ACC112 (cell line): ENCODE measurements at regions not wholly inside any gene's neighbourhood (a gene's known extent, or its start where the extent isn't known, plus 50 kb on each side); places are given as distances from the start of the nearest gene placed in this dataset.

Source experiments
- H2AFZ ChIP-seq: fragments of 200-600 bp; sonication (generic); one replicate; pipeline ENCODE4 v1.6.0; 2017; ENCODE audit warnings: antibody characterized with exemption, low read length; ENCODE audit not compliant: unreplicated experiment
- H3K27ac ChIP-seq: fragments of 200-600 bp; sonication (generic); 2 replicates; pipeline ENCODE4 v1.5.1; 2014; ENCODE audit warnings: low read depth, mild to moderate bottlenecking, antibody characterized with exemption, low read length, moderate library complexity
- H3K27me3 ChIP-seq: fragments of 200-600 bp; sonication (generic); 2 replicates; pipeline ENCODE4 v1.6.1; 2014; ENCODE audit warnings: mild to moderate bottlenecking, antibody characterized with exemption, low read length, moderate library complexity, mixed read lengths; ENCODE audit not compliant: insufficient read depth
- H3K36me3 ChIP-seq: fragments of 200-600 bp; sonication (generic); 2 replicates; pipeline ENCODE4 v1.6.1; 2016; ENCODE audit warnings: mild to moderate bottlenecking, antibody characterized with exemption, low read length, moderate library complexity, mixed read lengths; ENCODE audit not compliant: insufficient read depth
- H3K4me1 ChIP-seq: fragments of 200-600 bp; sonication (generic); one replicate; pipeline ENCODE4 v1.6.1; 2016; ENCODE audit warnings: low read length, mixed read lengths; ENCODE audit not compliant: insufficient read depth, unreplicated experiment, control insufficient read depth
- H3K4me3 ChIP-seq: fragments of 200-600 bp; sonication (generic); 2 replicates; pipeline ENCODE4 v1.5.1; 2014; ENCODE audit warnings: mild to moderate bottlenecking, low read depth, low read length
- H3K79me2 ChIP-seq: fragments of 200-600 bp; sonication (generic); one replicate; pipeline ENCODE4 v1.6.0; 2016; ENCODE audit warnings: low read length; ENCODE audit not compliant: control insufficient read depth, unreplicated experiment, insufficient read depth

DNA sequence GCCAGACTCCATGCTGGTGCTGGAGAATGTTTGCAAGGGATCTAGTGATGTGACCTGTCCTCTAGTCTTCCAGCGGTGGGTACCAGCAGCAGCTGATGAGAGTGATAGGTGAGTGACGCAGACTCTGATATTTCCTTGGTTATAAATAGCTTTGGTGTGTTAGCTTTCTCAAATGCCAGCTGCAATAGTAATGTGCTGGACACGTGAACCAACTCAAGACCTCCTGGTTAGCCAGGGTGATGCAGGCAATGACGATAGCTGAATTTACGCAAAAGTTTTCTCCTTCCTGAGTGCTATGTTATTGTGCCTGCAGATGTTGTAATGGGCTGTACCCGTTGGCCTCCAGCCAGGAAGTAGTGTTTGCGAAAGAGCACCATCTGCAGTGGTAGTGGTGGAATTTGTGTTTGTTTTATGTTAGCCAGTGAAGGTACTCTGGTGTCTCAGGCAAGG, 129.5 kb downstream of the CYSLTR2 start:
- H3K27me3 ChIP-seq: no peaks in the 10 kb centered on the region
- H3K79me2 ChIP-seq: no peaks in the 10 kb centered on the region
- H3K27ac ChIP-seq: peak overlapping the region; percentile 90
- no peak overlapping the region for H3K4me3 ChIP-seq
- H3K4me1 ChIP-seq: peaks cover 17% of the 10 kb centered on the region
- H2AFZ ChIP-seq: no peak overlapping the region
- H3K36me3 ChIP-seq: no peaks in the 10 kb centered on the region

- Histone ChIP-seq H2AFZ (no peak overlapping the region), H3K79me2 (no peaks in the 10 kb centered on the region), H3K36me3 (no peaks in the 10 kb centered on the region), H3K4me1 (peaks cover 17% of the 10 kb centered on the region), H3K27ac (peak overlapping the region; percentile 69), H3K27me3 (no peaks in the 10 kb centered on the region), H3K4me3 (no peak overlapping the region)
These were observed 130.0 kb downstream of the CYSLTR2 start for GRCh38 chr13:48783695-48784230.

DNA sequence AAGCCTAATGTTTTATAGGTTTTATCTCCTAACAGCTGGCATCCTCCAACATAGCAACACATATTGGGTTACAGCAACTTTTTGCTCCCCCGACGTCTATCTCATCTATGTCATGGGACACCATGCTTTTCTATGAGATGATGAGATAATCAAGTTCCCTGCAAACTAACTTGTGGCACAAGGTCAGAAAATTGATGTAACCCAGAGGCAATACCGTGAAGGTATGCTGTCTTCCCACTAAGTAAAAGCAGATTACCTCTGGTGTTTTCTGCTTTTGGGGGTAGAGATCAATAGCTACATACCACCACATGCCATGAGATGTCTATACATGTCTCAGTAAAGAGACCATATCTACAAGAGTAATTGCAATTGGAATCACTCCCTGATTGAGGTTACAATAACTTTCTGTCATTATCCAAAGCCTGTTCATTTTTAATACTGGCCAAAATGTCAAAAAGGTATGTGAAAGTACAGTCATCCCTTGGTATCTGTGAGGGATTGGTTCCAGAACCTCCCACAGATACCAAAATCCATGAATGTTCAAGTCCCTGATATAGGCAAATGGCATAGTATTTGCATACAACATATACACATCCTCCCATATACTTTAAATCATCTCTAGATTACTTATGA, 131.3 kb downstream of the CYSLTR2 start:
- Histone ChIP-seq H3K4me3 (no peak overlapping the region), H3K79me2 (no peaks in the 10 kb centered on the region), H3K4me1 (peaks cover 17% of the 10 kb centered on the region), H3K36me3 (no peaks in the 10 kb centered on the region), H3K27ac (no peak overlapping the region), H2AFZ (no peak overlapping the region), H3K27me3 (no peaks in the 10 kb centered on the region)

DNA sequence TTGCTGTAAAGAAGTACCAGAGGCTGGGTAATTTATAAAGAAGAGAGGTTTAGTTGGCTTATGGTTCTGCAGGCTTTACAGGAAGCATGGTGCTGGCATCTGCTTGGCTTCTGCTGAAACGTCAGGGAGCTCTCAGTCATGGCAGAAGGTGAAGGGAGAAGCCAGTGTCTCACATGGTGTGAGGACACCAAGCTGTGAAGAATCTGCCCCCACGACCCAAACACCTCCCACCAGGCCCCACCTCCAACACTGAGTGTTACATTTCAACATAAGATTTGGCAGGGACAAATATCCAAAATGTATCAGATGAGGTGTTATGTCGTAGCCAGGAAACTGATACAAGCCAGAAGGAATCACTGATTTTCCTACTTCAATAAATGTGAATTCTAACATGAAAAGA, 136.5 kb downstream of the CYSLTR2 start:
- H3K27me3 ChIP-seq: no peaks in the 10 kb centered on the region
- H3K79me2 ChIP-seq: no peaks in the 10 kb centered on the region
- no peak overlapping the region for H3K4me3 ChIP-seq
- no peak overlapping the region for H2AFZ ChIP-seq
- H3K27ac ChIP-seq: no peak overlapping the region
- peaks cover 15% of the 10 kb centered on the region for H3K4me1 ChIP-seq
- H3K36me3 ChIP-seq: no peaks in the 10 kb centered on the region

DNA sequence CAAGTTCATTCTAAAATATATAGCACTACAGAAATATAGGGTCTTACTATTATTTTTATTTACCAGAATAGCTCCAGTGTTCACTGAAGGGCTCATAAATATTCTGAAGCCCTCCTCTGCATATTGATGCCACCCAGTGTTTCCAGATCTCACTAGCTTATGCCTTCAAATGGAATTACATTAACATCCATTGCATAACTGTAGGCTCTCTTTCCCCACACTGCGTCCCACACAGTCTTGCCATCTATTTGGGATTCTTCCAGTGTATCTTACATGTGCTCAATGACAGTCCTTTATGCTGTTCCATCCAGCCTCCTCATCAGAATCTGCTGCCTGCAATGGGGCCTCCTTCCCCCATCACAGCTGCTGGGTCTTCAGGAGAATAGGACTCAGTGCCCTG, 137.2 kb downstream of the CYSLTR2 start:
- H3K27ac ChIP-seq: peak overlapping the region; percentile 90
- H2AFZ ChIP-seq: no peak overlapping the region
- H3K27me3 ChIP-seq: no peaks in the 10 kb centered on the region
- H3K36me3 ChIP-seq: no peaks in the 10 kb centered on the region
- H3K4me3 ChIP-seq: no peak overlapping the region
- no peaks in the 10 kb centered on the region for H3K79me2 ChIP-seq
- H3K4me1 ChIP-seq: peaks cover 15% of the 10 kb centered on the region

DNA sequence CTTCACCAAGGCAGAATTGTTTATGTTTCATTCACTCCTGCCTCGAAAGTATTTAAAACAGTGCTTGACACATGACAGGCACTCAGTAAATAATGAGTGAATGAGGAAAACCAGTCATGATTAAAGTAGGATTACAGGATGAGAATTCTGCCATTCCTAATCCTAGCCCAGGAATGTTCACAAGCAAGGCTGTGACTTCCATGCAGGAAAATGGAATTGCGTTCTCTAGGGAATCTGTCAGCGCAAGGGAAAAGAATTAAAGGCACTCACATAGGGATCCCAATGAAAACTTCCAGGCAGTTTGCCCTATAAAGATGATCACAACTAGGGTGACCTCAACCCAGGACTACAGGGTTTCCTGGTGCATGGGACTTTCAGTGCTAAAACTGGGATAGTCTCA, 143.4 kb downstream of the CYSLTR2 start:
- Histone ChIP-seq H3K27me3 (no peaks in the 10 kb centered on the region), H3K36me3 (no peaks in the 10 kb centered on the region), H3K27ac (no peak overlapping the region), H2AFZ (no peak overlapping the region), H3K4me3 (no peak overlapping the region), H3K79me2 (no peaks in the 10 kb centered on the region), H3K4me1 (peaks cover 5% of the 10 kb centered on the region)

DNA sequence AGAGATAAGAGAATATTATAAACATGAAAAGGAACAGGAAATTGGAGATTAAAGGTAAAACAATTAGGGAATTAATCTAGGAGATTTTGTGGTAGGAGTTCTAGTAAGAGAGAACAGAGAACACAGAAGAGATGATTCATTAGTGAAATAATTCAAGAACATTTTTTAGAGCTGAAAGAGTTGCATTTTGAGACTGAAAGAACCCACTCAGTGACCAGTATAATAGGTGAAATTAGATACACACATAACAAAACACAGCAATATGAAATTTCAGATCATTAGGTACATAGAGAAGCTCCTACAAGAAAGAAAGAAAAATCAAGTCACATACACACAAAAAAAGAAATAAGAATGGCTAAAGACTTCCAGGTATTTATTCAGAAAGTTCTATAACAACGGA, 144.0 kb downstream of the CYSLTR2 start:
- Histone ChIP-seq H3K27ac (no peak overlapping the region), H3K27me3 (no peaks in the 10 kb centered on the region), H2AFZ (no peak overlapping the region), H3K4me1 (no peaks in the 10 kb centered on the region), H3K4me3 (no peak overlapping the region), H3K79me2 (no peaks in the 10 kb centered on the region), H3K36me3 (no peaks in the 10 kb centered on the region)

DNA sequence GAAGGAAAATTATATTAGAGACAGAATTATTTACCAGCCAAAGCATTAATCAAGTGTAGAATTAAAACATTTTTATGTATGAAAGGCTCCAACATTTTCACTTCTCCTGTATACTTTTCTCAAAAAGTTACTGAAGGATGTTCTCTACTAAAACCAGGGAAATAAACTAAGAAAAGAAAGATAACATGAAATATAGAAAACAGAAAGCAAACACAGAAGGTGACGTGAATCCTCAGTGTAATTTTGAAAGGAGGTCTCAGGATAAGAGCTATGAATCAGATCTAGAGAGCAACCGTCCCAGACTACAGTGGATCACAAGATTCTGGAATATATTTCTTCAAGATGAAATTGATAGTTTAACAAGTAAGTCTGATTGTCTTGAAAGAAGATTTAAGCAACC, 144.5 kb downstream of the CYSLTR2 start:
- H3K4me1 ChIP-seq: no peaks in the 10 kb centered on the region
- no peaks in the 10 kb centered on the region for H3K36me3 ChIP-seq
- H3K79me2 ChIP-seq: no peaks in the 10 kb centered on the region
- H2AFZ ChIP-seq: no peak overlapping the region
- H3K27ac ChIP-seq: no peak overlapping the region
- no peak overlapping the region for H3K4me3 ChIP-seq
- H3K27me3 ChIP-seq: no peaks in the 10 kb centered on the region

DNA sequence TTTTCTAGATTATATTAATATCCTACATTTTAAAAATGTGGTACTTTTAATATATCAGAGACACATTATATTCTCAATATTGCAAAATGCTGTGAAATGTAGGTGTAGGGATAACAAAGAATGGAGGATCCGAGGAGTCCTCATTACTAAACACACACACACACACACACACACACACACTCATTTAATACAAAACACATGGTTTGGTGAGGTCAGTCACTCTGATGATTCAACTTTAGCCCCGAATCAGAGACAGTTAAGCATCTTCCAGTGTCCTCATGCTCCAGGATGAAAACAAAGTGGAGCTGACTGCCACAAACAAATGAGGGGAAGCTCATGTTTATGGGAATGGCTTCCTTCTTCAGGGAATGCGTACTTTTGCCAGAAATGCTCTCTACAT, 147.5 kb downstream of the CYSLTR2 start:
- Histone ChIP-seq H2AFZ (no peak overlapping the region), H3K27me3 (no peaks in the 10 kb centered on the region), H3K27ac (no peak overlapping the region), H3K79me2 (no peaks in the 10 kb centered on the region), H3K4me3 (no peak overlapping the region), H3K36me3 (no peaks in the 10 kb centered on the region), H3K4me1 (peaks cover 13% of the 10 kb centered on the region)

DNA sequence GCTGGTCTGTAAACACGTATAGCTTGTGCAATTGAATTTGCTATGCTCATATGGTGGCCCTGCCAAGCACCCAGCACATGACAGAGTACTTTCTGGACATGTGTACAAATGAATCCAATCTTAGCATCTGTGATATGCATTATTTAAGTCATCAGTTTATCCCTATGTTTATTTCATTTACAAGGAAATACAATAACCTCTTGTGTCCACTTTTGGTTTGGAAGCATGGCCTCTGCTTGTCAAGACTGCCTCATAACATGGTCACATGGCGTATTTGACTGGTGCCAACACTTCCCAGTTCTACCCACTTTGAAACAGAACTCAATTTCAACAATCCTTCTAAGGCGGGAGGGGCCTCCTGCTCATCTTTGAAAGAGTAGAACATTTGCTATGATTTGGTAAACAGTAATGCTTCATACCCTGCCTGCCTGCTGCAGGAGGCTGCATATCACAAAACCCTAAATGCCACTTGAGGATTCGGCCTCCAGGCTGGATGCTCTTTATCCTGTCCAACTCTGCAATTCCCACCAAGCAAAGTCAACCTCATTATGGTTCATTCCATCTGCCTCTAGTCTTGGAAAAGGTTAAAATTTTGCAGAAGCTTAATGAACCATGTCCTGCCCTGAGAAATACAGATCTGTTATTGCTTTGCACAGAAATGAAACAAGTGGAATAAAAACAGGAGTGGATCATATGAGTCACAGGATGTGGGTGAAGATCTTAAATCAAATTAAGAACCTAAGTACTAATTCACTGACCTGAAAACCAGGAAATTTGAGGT, 151.3 kb downstream of the CYSLTR2 start:
- H3K36me3 ChIP-seq: no peaks in the 10 kb centered on the region
- H2AFZ ChIP-seq: no peak overlapping the region
- H3K4me3 ChIP-seq: no peak overlapping the region
- H3K4me1 ChIP-seq: peaks cover 13% of the 10 kb centered on the region
- no peaks in the 10 kb centered on the region for H3K27me3 ChIP-seq
- no peak overlapping the region for H3K27ac ChIP-seq
- no peaks in the 10 kb centered on the region for H3K79me2 ChIP-seq

DNA sequence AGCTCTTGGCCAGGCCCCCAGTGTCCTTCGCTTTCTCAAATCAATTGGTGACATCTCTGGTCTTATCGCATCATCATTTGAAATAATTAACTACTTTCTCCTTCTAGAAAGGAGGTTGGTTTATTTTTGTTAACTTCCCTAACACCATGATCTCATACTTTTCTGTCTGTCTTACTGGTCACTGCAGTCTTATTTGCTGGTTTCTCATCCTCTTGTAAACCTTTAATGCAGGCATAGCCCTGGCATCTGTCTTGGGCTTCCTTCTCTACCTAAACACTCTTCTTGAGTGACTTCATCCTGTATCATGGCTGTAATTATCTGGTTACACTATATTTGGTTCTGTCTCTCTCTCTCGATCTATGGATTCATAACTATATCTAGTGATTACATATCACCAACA, 152.8 kb downstream of the CYSLTR2 start:
- no peak overlapping the region for H3K4me3 ChIP-seq
- peaks cover 13% of the 10 kb centered on the region for H3K4me1 ChIP-seq
- H2AFZ ChIP-seq: no peak overlapping the region
- no peaks in the 10 kb centered on the region for H3K79me2 ChIP-seq
- H3K27ac ChIP-seq: no peak overlapping the region
- H3K36me3 ChIP-seq: no peaks in the 10 kb centered on the region
- H3K27me3 ChIP-seq: no peaks in the 10 kb centered on the region
